Sigmoid colon (tissue), 4 donors: ENCODE measurements at regions not wholly inside any gene's neighbourhood (a gene's known extent, or its start where the extent isn't known, plus 50 kb on each side); places are given as distances from the start of the nearest gene placed in this dataset.

Experiments
- POLR2A ChIP-seq, 2 donors: fragments of 450-650 bp; IDR thresholded peaks; one replicate each; pipeline ENCODE4 v1.6.1; 2016; ENCODE audit warnings: antibody characterized with exemption in 2 of 2, mild to moderate bottlenecking in 2 of 2, moderate library complexity in 2 of 2
- POLR2AphosphoS5 ChIP-seq, 4 donors: sonication (generic); formaldehyde crosslinking; IDR thresholded peaks; one replicate each; pipeline ENCODE4 v1.6.1; 2017; ENCODE audit warnings: antibody characterized with exemption in 4 of 4
- TF ChIP-seq, protein P1 (sequence below), 4 experiments: fragments of 450-650 bp in 3 of 4; fragments of 200-600 bp in 1 of 4; IDR thresholded peaks; one replicate each; pipeline ENCODE4 v1.5.1; 2016 to 2019; ENCODE audit warnings: antibody characterized with exemption in 4 of 4, mild to moderate bottlenecking in 3 of 4, moderate library complexity in 2 of 4

DNA sequence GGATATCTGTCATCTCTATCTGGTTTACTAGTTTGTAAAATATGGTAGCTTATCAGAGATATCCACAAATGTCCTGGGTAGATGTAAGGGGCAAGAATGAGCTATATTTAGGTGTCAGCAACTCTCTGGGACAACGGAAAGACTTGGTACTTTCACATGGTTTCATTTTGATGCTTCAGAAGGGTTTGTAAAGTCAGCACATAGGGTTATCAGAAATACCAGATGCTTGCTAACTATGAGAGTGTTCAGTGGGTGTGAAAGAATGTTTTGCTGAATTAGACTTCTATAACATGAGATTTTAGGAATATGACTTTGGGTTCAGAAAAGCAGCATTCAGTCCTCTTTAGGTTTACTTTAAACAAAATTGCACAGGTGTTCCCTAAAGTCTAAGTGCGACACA lies 466.5 kb upstream of the PDZRN3 start:
- TF ChIP-seq, protein P1, sequence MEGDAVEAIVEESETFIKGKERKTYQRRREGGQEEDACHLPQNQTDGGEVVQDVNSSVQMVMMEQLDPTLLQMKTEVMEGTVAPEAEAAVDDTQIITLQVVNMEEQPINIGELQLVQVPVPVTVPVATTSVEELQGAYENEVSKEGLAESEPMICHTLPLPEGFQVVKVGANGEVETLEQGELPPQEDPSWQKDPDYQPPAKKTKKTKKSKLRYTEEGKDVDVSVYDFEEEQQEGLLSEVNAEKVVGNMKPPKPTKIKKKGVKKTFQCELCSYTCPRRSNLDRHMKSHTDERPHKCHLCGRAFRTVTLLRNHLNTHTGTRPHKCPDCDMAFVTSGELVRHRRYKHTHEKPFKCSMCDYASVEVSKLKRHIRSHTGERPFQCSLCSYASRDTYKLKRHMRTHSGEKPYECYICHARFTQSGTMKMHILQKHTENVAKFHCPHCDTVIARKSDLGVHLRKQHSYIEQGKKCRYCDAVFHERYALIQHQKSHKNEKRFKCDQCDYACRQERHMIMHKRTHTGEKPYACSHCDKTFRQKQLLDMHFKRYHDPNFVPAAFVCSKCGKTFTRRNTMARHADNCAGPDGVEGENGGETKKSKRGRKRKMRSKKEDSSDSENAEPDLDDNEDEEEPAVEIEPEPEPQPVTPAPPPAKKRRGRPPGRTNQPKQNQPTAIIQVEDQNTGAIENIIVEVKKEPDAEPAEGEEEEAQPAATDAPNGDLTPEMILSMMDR (IDR thresholded peaks at IDR 0.05): no peak
- TF ChIP-seq POLR2AphosphoS5 (IDR thresholded peaks at IDR 0.05): no peak
- no peak for TF ChIP-seq POLR2A (IDR thresholded peaks at IDR 0.05)
